Breast epithelium (tissue), 4 donors: ENCODE measurements at regions not wholly inside any gene's neighbourhood (a gene's known extent, or its start where the extent isn't known, plus 50 kb on each side); places are given as distances from the start of the nearest gene placed in this dataset.

Experiments used
- DNase-seq, 2 donors: peaks; one replicate each; pipeline ENCODE4 v3.0.0-alpha.2; 2019; ENCODE audit warnings: low spot score in 2 of 2
- H3K27ac ChIP-seq, 2 donors: fragments of 200-600 bp; sonication (generic) in 1 of 2; one replicate each; pipeline ENCODE4 v1.5.1; 2016 to 2019; ENCODE audit warnings: mild to moderate bottlenecking in 1 of 2
- H3K27me3 ChIP-seq, 2 donors: fragments of 200-600 bp; sonication (generic) in 1 of 2; one replicate each; pipeline versions ENCODE4 v1.5.1 to v1.6.0; 2017 to 2019; ENCODE audit warnings: control low read depth in 1 of 2, mild to moderate bottlenecking in 1 of 2
- H3K36me3 ChIP-seq: fragments of 200-600 bp; one replicate; pipeline ENCODE4 v1.5.1; 2019
- H3K4me1 ChIP-seq, 2 donors: fragments of 200-600 bp; sonication (generic); one replicate each; pipeline ENCODE4 v1.5.1; 2016 to 2019; ENCODE audit warnings: control low read depth in 1 of 2
- H3K4me3 ChIP-seq, 3 donors: fragments of 200-600 bp; sonication (generic); 1 replicate in 2 of 3; 2 replicates in 1 of 3; pipeline ENCODE4 v1.5.1; 2016 to 2019; ENCODE audit warnings: mild to moderate bottlenecking in 3 of 3, moderate library complexity in 2 of 3
- H3K9me3 ChIP-seq, 2 donors: fragments of 200-600 bp; sonication (generic) in 1 of 2; one replicate each; pipeline ENCODE4 v1.5.1; 2016 to 2019; ENCODE audit warnings: control low read depth in 1 of 2
- CTCF ChIP-seq, 3 donors: fragments of 450-650 bp; IDR thresholded peaks; one replicate each; pipeline ENCODE4 v1.5.1; 2016 to 2017; ENCODE audit warnings: antibody characterized with exemption in 3 of 3, mild to moderate bottlenecking in 3 of 3, moderate library complexity in 3 of 3
- POLR2A ChIP-seq: fragments of 450-650 bp; IDR thresholded peaks from one replicate; pipeline ENCODE4 v1.6.1; 2016; ENCODE audit warnings: antibody characterized with exemption, mild to moderate bottlenecking, moderate library complexity
- POLR2AphosphoS5 ChIP-seq, 3 donors: sonication (generic); formaldehyde crosslinking; IDR thresholded peaks; one replicate each; pipeline ENCODE4 v1.6.1; 2017; ENCODE audit warnings: antibody characterized with exemption in 3 of 3
- intact Hi-C: fragments of 100-400 bp; cut with DNase I; formaldehyde crosslinking; loops from one replicate; pipeline ENCODE4 v1.15.1; 2023; ENCODE audit warnings: low total_unique reads

- Histone ChIP-seq H3K27me3 (peaks cover 0 to 16% of the 10 kb centered on the region in 2 donors), H3K4me1 (no peaks in the 10 kb centered on the region), H3K27ac (no peak overlapping the region), H3K36me3 (no peaks in the 10 kb centered on the region), H3K9me3 (no peaks in the 10 kb centered on the region), H3K4me3 (no peak overlapping the region)
- intact Hi-C loops = no loop called here
- no peak for DNase-seq
- TF ChIP-seq POLR2AphosphoS5 (IDR thresholded peaks at IDR 0.05) (no peak), POLR2A (no peak), CTCF (IDR thresholded peaks at IDR 0.05) (no peak)
These were observed 50.0 kb upstream of the DMRTB1 start for GRCh38 chr1:53409233-53409632.
